CD14-positive monocyte (primary cell): ENCODE measurements at regions not wholly inside any gene's neighbourhood (a gene's known extent, or its start where the extent isn't known, plus 50 kb on each side); places are given as distances from the start of the nearest gene placed in this dataset.
A peak's percentile ranks its signal among the peaks of the same experiment; 100 is the strongest.

Experiments used
- DNase-seq, 3 donors: peaks; one replicate each; pipeline ENCODE4 v3.0.0-alpha.2; 2011 to 2022
- H2AFZ ChIP-seq: 2 replicates; pipeline ENCODE4 v1.6.0; 2012; ENCODE audit warnings: mild to moderate bottlenecking, low read depth, low read length, inconsistent platforms; ENCODE audit not compliant: insufficient read depth, poor library complexity, severe bottlenecking
- H3K27ac ChIP-seq, 2 donors: 1 replicate in 1 of 2; 2 replicates in 1 of 2; pipeline ENCODE4 v1.5.1; 2012 to 2013; ENCODE audit warnings: low read length in 2 of 2, control low read depth in 1 of 2, inconsistent platforms in 1 of 2, low read depth in 1 of 2, mild to moderate bottlenecking in 1 of 2
- H3K27me3 ChIP-seq, 2 donors: one replicate each; pipeline versions ENCODE4 v1.6.0 to v1.6.1; 2011 to 2013; ENCODE audit warnings: low read length in 2 of 2; ENCODE audit not compliant: control insufficient read depth in 2 of 2, insufficient read depth in 2 of 2
- H3K36me3 ChIP-seq, 2 donors: replicated peaks in 1 of 2; 1 replicate in 1 of 2; 2 replicates in 1 of 2; pipeline versions ENCODE4 v1.5.1 to v1.6.1; 2012 to 2013; ENCODE audit warnings: low read length in 2 of 2, control low read depth in 1 of 2, inconsistent platforms in 1 of 2, mild to moderate bottlenecking in 1 of 2; ENCODE audit not compliant: insufficient read depth in 2 of 2, control insufficient read depth in 1 of 2
- H3K4me1 ChIP-seq, 2 donors: 1 replicate in 1 of 2; 2 replicates in 1 of 2; pipeline versions ENCODE4 v1.5.1 to v1.6.1; 2012 to 2013; ENCODE audit warnings: low read length in 2 of 2, control low read depth in 1 of 2, inconsistent platforms in 1 of 2, mild to moderate bottlenecking in 1 of 2, moderate library complexity in 1 of 2; ENCODE audit not compliant: insufficient read depth in 2 of 2, control insufficient read depth in 1 of 2
- H3K4me2 ChIP-seq: replicated peaks from 2 replicates; pipeline ENCODE3; 2012; ENCODE audit warnings: low read length, moderate library complexity, mild to moderate bottlenecking; ENCODE audit not compliant: poor library complexity, severe bottlenecking; ENCODE audit errors: extremely low read depth
- H3K4me3 ChIP-seq, 3 experiments: fragments of 200-600 bp in 1 of 3; sonication (generic) in 1 of 3; replicated peaks in 1 of 3; 1 replicate in 2 of 3; 2 replicates in 1 of 3; pipeline ENCODE4 v1.5.1; 2011 to 2013; ENCODE audit warnings: low read length in 3 of 3, mild to moderate bottlenecking in 3 of 3, control low read depth in 2 of 3, low read depth in 2 of 3, inconsistent platforms in 1 of 3, moderate library complexity in 1 of 3
- H3K79me2 ChIP-seq: 2 replicates; pipeline ENCODE4 v1.6.0; 2012; ENCODE audit warnings: mild to moderate bottlenecking, control low read depth, inconsistent platforms, low read length, moderate library complexity; ENCODE audit not compliant: insufficient read depth
- H3K9ac ChIP-seq: 2 replicates; pipeline ENCODE4 v1.6.0; 2017; ENCODE audit warnings: low read length, mild to moderate bottlenecking; ENCODE audit not compliant: insufficient read depth, poor library complexity, severe bottlenecking
- H3K9me3 ChIP-seq, 2 donors: replicated peaks in 1 of 2; 1 replicate in 1 of 2; 2 replicates in 1 of 2; pipeline versions ENCODE4 v1.5.1 to v1.6.1; 2012 to 2013; ENCODE audit warnings: low read length in 2 of 2, control low read depth in 1 of 2; ENCODE audit not compliant: control insufficient read depth in 1 of 2, insufficient read depth in 1 of 2
- H4K20me1 ChIP-seq: 2 replicates; pipeline ENCODE4 v1.6.0; 2012; ENCODE audit warnings: mild to moderate bottlenecking, low read length, control low read depth, moderate library complexity; ENCODE audit not compliant: insufficient read depth
- H3K27ac Mint-ChIP-seq, 7 donors: one replicate each; pipeline ENCODE4 v1.8.0; 2020; ENCODE audit warnings: mild to moderate bottlenecking in 7 of 7, mixed read lengths in 7 of 7, moderate library complexity in 6 of 7, inconsistent platforms in 2 of 7
- H3K27me3 Mint-ChIP-seq, 3 donors: one replicate each; pipeline ENCODE4 v1.8.0; 2021 to 2022; ENCODE audit warnings: low read depth in 3 of 3, mild to moderate bottlenecking in 3 of 3, mixed read lengths in 3 of 3, moderate library complexity in 3 of 3, inconsistent platforms in 1 of 3
- H3K36me3 Mint-ChIP-seq, 2 donors: one replicate each; pipeline ENCODE4 v1.8.0; 2020; ENCODE audit warnings: mixed read lengths in 2 of 2, inconsistent platforms in 1 of 2, mild to moderate bottlenecking in 1 of 2
- H3K4me1 Mint-ChIP-seq: one replicate; pipeline ENCODE4 v1.8.0; 2020; ENCODE audit warnings: mild to moderate bottlenecking, mixed read lengths
- H3K4me3 Mint-ChIP-seq, 2 donors: one replicate each; pipeline ENCODE4 v1.8.0; 2020; ENCODE audit warnings: mild to moderate bottlenecking in 2 of 2, mixed read lengths in 2 of 2, moderate library complexity in 1 of 2
- H3K9me3 Mint-ChIP-seq, 7 donors: one replicate each; pipeline ENCODE4 v1.8.0; 2020 to 2022; ENCODE audit warnings: mixed read lengths in 7 of 7, mild to moderate bottlenecking in 6 of 7, moderate library complexity in 6 of 7, inconsistent platforms in 2 of 7
- WGBS: methylation state at CpG from one replicate; pipeline ENCODE4 v1.1.5; 2013; ENCODE audit warnings: missing lambda C conversion rate; ENCODE audit not compliant: insufficient coverage; 5-methylcytosine and 5-hydroxymethylcytosine counted together
- intact Hi-C, 2 donors: fragments of 100-400 bp; cut with micrococcal nuclease; formaldehyde crosslinking; loops; one replicate each; pipeline versions ENCODE4 v1.15.0 to v1.15.1; 2023
- TF ChIP-seq, protein P1 (sequence below): fragments of 200-600 bp; IDR thresholded peaks from one replicate; pipeline ENCODE4 v1.8.0; 2022; ENCODE audit warnings: antibody characterized with exemption, mild to moderate bottlenecking

DNA sequence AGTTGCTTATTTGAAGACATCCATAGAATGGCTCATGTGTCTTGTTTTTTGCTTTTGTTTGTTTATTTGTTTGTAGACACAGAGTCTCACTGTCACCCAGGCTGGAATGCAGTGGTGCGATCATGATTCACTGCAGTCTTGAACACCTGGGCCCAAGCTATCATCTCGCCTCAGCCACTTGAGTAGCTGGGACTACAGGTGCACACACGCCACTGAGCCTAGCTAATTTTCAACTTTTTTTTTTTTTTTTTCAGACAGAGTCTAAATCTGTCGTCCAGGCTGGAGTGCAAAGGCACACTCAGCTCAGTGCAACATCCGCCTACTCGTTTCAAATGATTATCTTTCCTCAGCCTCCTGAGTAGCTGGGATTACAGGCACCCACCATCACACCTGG lies 83.3 kb upstream of the KLF6 start:
- no peaks in the 10 kb centered on the region for H3K27me3 ChIP-seq
- H3K4me1 ChIP-seq, result peaks cover 9 to 11% of the 10 kb centered on the region in 2 donors
- TF ChIP-seq, protein P1, sequence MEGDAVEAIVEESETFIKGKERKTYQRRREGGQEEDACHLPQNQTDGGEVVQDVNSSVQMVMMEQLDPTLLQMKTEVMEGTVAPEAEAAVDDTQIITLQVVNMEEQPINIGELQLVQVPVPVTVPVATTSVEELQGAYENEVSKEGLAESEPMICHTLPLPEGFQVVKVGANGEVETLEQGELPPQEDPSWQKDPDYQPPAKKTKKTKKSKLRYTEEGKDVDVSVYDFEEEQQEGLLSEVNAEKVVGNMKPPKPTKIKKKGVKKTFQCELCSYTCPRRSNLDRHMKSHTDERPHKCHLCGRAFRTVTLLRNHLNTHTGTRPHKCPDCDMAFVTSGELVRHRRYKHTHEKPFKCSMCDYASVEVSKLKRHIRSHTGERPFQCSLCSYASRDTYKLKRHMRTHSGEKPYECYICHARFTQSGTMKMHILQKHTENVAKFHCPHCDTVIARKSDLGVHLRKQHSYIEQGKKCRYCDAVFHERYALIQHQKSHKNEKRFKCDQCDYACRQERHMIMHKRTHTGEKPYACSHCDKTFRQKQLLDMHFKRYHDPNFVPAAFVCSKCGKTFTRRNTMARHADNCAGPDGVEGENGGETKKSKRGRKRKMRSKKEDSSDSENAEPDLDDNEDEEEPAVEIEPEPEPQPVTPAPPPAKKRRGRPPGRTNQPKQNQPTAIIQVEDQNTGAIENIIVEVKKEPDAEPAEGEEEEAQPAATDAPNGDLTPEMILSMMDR, result no peak
- Mint-ChIP-seq H3K36me3 (no peaks in the 10 kb centered on the region), H3K27me3 (no peaks in the 10 kb centered on the region), H3K27ac (peak overlapping the region in 3 of 7 donors; percentile 21 to 85 (median 61)), H3K9me3 (peaks cover 0 to 3% (median 0%) of the 10 kb centered on the region in 7 donors), H3K4me3 (no peak overlapping the region), H3K4me1 (peaks cover 10% of the 10 kb centered on the region)
- no peak overlapping the region for H3K27ac ChIP-seq
- no peak overlapping the region for H3K9ac ChIP-seq
- no peak overlapping the region for H3K4me3 ChIP-seq
- H3K9me3 ChIP-seq, result no peaks in the 10 kb centered on the region
- intact Hi-C loops, result no loop called here
- H3K4me2 ChIP-seq, result no peak overlapping the region
- no peaks in the 10 kb centered on the region for H3K79me2 ChIP-seq
- no peak for DNase-seq
- 97% methylated on average over 3 of the region's 6 CpGs for WGBS
- no peaks in the 10 kb centered on the region for H3K36me3 ChIP-seq
- no peaks in the 10 kb centered on the region for H4K20me1 ChIP-seq
- H2AFZ ChIP-seq, result no peak overlapping the region

GRCh38 chr10:3867454-3868270 lies 82.7 kb upstream of the KLF6 start:
- intact Hi-C loops, result no loop called here
- peaks cover 4% of the 10 kb centered on the region for H3K4me1 Mint-ChIP-seq
- H4K20me1 ChIP-seq, result no peaks in the 10 kb centered on the region
- no peaks in the 10 kb centered on the region for H3K27me3 Mint-ChIP-seq
- DNase-seq, result peak in 1 of 3 donors; percentile 5
- H3K9me3 Mint-ChIP-seq, result peaks cover 0 to 3% (median 0%) of the 10 kb centered on the region in 7 donors
- no peak overlapping the region for H3K4me2 ChIP-seq
- no peak overlapping the region for H3K4me3 ChIP-seq
- H3K27ac Mint-ChIP-seq, result no peak overlapping the region
- no CpG with 5 or more reads among the region's 3 CpGs for WGBS
- no peak overlapping the region for H3K9ac ChIP-seq
- TF ChIP-seq, protein P1, result no peak
- no peaks in the 10 kb centered on the region for H3K27me3 ChIP-seq
- H2AFZ ChIP-seq, result no peak overlapping the region
- H3K36me3 ChIP-seq, result no peaks in the 10 kb centered on the region
- H3K9me3 ChIP-seq, result no peaks in the 10 kb centered on the region
- no peaks in the 10 kb centered on the region for H3K36me3 Mint-ChIP-seq
- no peaks in the 10 kb centered on the region for H3K79me2 ChIP-seq
- no peak overlapping the region for H3K27ac ChIP-seq
- H3K4me3 Mint-ChIP-seq, result no peak overlapping the region
- peaks cover 4 to 5% of the 10 kb centered on the region in 2 donors for H3K4me1 ChIP-seq
